ENCODE measurements at regions not wholly inside any gene's neighbourhood (a gene's known extent, or its start where the extent isn't known, plus 50 kb on each side); places are given as distances from the start of the nearest gene placed in this dataset.

DNA sequence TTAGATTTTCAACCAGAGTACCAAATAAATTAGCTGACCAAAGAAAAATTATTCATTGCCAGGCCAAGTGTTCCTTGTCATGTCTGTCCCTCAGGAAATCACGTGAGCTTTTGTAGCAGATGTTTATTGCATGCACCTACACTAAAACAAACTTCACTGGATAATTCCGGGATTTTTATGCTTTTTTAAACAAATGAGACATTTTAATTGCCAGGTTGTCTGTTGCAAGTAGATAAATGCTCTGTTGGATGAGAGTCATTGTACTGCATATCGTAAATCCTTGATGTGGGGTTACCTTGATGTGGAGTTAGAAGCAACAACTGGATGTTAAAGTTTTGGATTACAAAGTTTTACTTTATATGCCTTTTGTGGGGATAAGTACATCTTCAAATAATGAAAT, 1187.7 kb upstream of the PCDH9 start:
- H3K27ac ChIP-seq: no peak overlapping the region
- no peak overlapping the region for H3K4me3 ChIP-seq
- H3K4me1 ChIP-seq: no peaks in the 10 kb centered on the region
- no peaks in the 10 kb centered on the region for H3K9me3 ChIP-seq
- 57% methylated on average over 3 of the region's 3 CpGs for WGBS, 2 donors
- no peak for DNase-seq (ENCODE audit: low spot score in 2 of 2)
- no peaks in the 10 kb centered on the region for H3K27me3 ChIP-seq
- TF ChIP-seq EP300 (IDR thresholded peaks at IDR 0.05): no peak
- TF ChIP-seq, protein P1, sequence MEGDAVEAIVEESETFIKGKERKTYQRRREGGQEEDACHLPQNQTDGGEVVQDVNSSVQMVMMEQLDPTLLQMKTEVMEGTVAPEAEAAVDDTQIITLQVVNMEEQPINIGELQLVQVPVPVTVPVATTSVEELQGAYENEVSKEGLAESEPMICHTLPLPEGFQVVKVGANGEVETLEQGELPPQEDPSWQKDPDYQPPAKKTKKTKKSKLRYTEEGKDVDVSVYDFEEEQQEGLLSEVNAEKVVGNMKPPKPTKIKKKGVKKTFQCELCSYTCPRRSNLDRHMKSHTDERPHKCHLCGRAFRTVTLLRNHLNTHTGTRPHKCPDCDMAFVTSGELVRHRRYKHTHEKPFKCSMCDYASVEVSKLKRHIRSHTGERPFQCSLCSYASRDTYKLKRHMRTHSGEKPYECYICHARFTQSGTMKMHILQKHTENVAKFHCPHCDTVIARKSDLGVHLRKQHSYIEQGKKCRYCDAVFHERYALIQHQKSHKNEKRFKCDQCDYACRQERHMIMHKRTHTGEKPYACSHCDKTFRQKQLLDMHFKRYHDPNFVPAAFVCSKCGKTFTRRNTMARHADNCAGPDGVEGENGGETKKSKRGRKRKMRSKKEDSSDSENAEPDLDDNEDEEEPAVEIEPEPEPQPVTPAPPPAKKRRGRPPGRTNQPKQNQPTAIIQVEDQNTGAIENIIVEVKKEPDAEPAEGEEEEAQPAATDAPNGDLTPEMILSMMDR (IDR thresholded peaks at IDR 0.05): no peak
- no peak for TF ChIP-seq POLR2A (IDR thresholded peaks at IDR 0.05)
- H3K36me3 ChIP-seq: no peaks in the 10 kb centered on the region

DNA sequence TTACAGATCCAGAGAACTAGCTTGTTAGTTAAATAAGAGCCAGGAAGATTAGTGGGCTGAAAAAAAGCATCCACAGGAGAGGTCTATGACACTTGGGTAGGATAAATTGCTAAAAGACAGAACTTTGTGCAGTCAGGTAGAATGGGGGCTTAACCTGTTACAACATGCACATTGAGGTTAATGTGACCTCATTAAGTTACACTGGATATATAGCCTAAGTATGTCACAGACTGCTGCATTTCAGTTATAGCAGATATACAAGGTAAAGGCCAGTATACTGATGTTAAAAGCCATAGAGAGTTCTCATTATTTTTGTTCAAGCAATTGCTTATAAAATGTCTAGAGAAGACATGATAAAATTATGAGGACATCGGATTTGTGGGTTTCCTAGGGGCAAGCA, 1179.9 kb upstream of the PCDH9 start:
- Histone ChIP-seq H3K4me1 (no peaks in the 10 kb centered on the region), H3K27ac (no peak overlapping the region), H3K36me3 (no peaks in the 10 kb centered on the region), H3K27me3 (no peaks in the 10 kb centered on the region), H3K9me3 (no peaks in the 10 kb centered on the region), H3K4me3 (no peak overlapping the region)
- TF ChIP-seq, protein P1 (IDR thresholded peaks at IDR 0.05): no peak
- TF ChIP-seq POLR2A (IDR thresholded peaks at IDR 0.05): no peak
- no peak for DNase-seq (ENCODE audit: low spot score in 2 of 2)
- WGBS, 2 donors: 85 to 88% methylated on average over 1 of the region's 1 CpG

DNA sequence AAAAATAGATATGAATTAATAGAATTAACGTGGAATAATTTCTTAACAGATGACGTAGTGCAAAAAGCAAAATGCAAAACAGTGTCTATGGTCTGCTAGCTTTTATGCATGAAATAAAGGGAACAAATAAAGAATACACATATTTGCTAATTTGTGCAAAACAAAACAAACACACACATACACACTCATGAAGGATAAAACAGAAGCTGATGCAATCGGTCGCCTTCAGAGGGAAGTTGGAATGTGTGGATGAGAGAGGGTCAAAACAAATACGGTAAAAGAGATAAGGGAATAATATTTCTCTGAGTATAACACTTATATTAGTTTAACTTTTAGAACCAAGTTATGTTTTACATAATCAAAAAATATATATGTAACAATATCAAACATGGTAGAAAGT, 1160.9 kb upstream of the PCDH9 start:
- Histone ChIP-seq H3K27ac (no peak overlapping the region), H3K36me3 (no peaks in the 10 kb centered on the region), H3K27me3 (no peaks in the 10 kb centered on the region), H3K4me1 (no peaks in the 10 kb centered on the region), H3K9me3 (no peaks in the 10 kb centered on the region), H3K4me3 (no peak overlapping the region)
- 89 to 92% methylated on average over 5 of the region's 5 CpGs for WGBS, 2 donors
- DNase-seq (ENCODE audit: low spot score in 2 of 2): no peak
- TF ChIP-seq, protein P1 (IDR thresholded peaks at IDR 0.05): no peak
- TF ChIP-seq POLR2A (IDR thresholded peaks at IDR 0.05): no peak
- no peak for TF ChIP-seq EP300 (IDR thresholded peaks at IDR 0.05)

DNA sequence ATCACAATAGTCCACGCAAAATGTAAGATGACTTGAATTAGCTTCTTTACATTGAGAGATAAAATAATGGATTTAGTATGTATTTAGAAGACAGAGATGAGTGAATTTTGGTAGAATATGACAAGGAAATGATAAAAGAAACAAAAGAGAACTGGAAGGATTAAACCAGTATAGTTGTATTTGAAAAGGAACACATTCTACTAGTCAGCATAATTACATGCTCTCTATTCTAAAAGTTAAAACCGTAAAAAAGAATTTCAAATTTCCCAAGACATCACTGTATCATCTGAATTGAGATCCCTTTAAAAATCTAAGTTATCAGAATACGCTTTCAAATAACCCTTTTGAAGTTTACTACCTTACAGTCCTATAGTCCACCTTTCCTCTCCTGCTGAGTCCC, 1156.7 kb upstream of the PCDH9 start:
- Histone ChIP-seq H3K4me3 (no peak overlapping the region), H3K4me1 (no peaks in the 10 kb centered on the region), H3K36me3 (no peaks in the 10 kb centered on the region), H3K9me3 (no peaks in the 10 kb centered on the region), H3K27ac (no peak overlapping the region), H3K27me3 (no peaks in the 10 kb centered on the region)
- no peak for TF ChIP-seq POLR2A (IDR thresholded peaks at IDR 0.05)
- no peak for DNase-seq (ENCODE audit: low spot score in 2 of 2)
- 81 to 92% methylated on average over 3 of the region's 3 CpGs for WGBS, 2 donors

DNA sequence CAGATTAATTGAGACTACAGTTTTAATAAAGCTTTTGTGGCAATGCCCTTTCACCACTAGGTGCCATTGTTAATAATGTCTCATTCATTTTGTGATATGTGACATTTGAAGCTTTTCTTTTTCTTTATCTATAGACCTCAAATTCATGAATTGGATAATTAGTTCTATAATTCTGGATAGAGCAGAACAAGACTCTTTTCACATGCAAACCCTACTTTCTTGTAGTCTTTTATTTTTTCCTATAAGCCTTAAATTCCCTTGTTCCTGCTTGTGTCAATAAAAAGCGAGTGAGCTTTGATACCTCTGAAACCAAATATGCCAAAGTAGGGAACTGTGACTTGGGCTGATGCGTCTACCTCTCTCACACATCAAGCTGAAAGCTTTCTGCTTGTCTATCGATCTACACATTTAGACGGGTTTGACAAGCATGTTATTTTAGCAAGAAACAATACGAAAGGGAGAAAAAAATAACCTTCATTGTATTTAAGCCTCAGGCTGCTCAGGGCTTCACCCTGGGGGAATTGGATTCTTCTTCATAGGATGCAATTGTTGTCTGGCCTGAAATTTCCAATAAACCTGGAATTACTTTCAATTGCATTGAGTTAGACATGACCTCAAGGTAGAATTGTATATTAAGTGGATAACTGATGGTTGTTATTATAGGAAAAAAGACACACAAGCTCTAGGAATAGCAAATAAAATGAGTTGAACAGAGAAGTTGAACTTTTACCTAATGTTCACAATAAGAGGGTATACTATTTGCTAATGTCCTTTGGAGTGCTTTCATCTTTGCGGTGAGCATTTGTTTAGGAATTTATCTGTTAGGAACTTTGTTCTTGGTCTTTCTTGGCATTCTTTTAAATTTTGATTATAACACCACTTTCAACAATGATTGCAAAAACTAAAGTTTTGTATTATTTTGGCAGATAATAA, 1150.2 kb upstream of the PCDH9 start:
- Histone ChIP-seq H3K27ac (no peak overlapping the region), H3K9me3 (no peaks in the 10 kb centered on the region), H3K27me3 (no peaks in the 10 kb centered on the region), H3K4me3 (no peak overlapping the region), H3K4me1 (no peaks in the 10 kb centered on the region), H3K36me3 (no peaks in the 10 kb centered on the region)
- no peak for DNase-seq (ENCODE audit: low spot score in 2 of 2)
- TF ChIP-seq, protein P1 (IDR thresholded peaks at IDR 0.05): no peak
- no peak for TF ChIP-seq EP300 (IDR thresholded peaks at IDR 0.05)
- TF ChIP-seq POLR2A (IDR thresholded peaks at IDR 0.05): no peak
- 70 to 74% methylated on average over 6 of the region's 6 CpGs for WGBS, 2 donors
